HEK293 (cell line): ENCODE measurements at regions not wholly inside any gene's neighbourhood (a gene's known extent, or its start where the extent isn't known, plus 50 kb on each side); places are given as distances from the start of the nearest gene placed in this dataset.

Source experiments
- CTCF ChIA-PET: fragments of 350-600 bp; formaldehyde crosslinking; extraction: SDS; loops from one replicate; lab custom pipeline; 2021; ENCODE audit warnings: antibody characterized with exemption; lab: Yijun Ruan, JAX
- POLR2A ChIA-PET: fragments of 300-600 bp; formaldehyde crosslinking; extraction: SDS; loops from one replicate; lab custom pipeline; 2020; ENCODE audit warnings: antibody characterized with exemption, inconsistent platforms; lab: Yijun Ruan, JAX
- H3K27ac ChIP-seq: fragments of 200-500 bp; sonication (Bioruptor generic); 2 replicates; pipeline ENCODE4 v1.5.1; 2014; ENCODE audit warnings: low read depth, low read length, control low read depth, inconsistent platforms; ENCODE audit errors: extremely low read depth
- H3K36me3 ChIP-seq, 2 experiments: fragments of 200-500 bp in 1 of 2; sonication (Bioruptor generic) in 1 of 2; 1 replicate in 1 of 2; 2 replicates in 1 of 2; pipeline ENCODE4 v1.5.1; 2014 to 2017; ENCODE audit warnings: inconsistent platforms in 2 of 2, low read length in 2 of 2; ENCODE audit not compliant: control insufficient read depth in 2 of 2, insufficient read depth in 1 of 2
- H3K4me1 ChIP-seq: fragments of 200-500 bp; sonication (Bioruptor generic); 2 replicates; pipeline ENCODE4 v1.5.1; 2014; ENCODE audit warnings: mild to moderate bottlenecking, low read length, inconsistent platforms; ENCODE audit not compliant: control insufficient read depth, insufficient read depth
- H3K4me3 ChIP-seq: 2 replicates; pipeline ENCODE4 v1.5.1; 2011; ENCODE audit warnings: low read depth, mild to moderate bottlenecking, control low read depth, low read length, moderate library complexity
- H3K9me3 ChIP-seq: fragments of 200-500 bp; sonication (Bioruptor generic); 2 replicates; pipeline ENCODE4 v1.5.1; 2014; ENCODE audit warnings: low read depth, low read length, inconsistent platforms; ENCODE audit not compliant: control insufficient read depth, insufficient read depth
- BCL11B ChIP-seq: fragments of 450-650 bp; formaldehyde crosslinking; IDR thresholded peaks from 2 replicates; pipeline ENCODE4 v1.5.1; 2016; ENCODE audit warnings: low read depth, missing biosample characterization, missing genetic modification characterization
- KLF16 ChIP-seq: fragments of 450-650 bp; formaldehyde crosslinking; IDR thresholded peaks from 2 replicates; pipeline ENCODE4 v1.5.1; 2017; ENCODE audit warnings: missing biosample characterization, missing genetic modification characterization
- PRDM2 ChIP-seq: fragments of 450-650 bp; formaldehyde crosslinking; IDR thresholded peaks from 2 replicates; pipeline ENCODE4 v1.5.1; 2016; ENCODE audit warnings: missing biosample characterization, missing genetic modification characterization, borderline replicate concordance
- REST ChIP-seq: fragments of 450-650 bp; formaldehyde crosslinking; IDR thresholded peaks from 2 replicates; pipeline ENCODE4 v1.5.1; 2016; ENCODE audit warnings: missing biosample characterization, missing genetic modification characterization
- TCF7L2 ChIP-seq: IDR thresholded peaks from 2 replicates; pipeline ENCODE4 v1.6.1; 2011; ENCODE audit warnings: low read depth, mild to moderate bottlenecking, inconsistent platforms, low read length, moderate library complexity, borderline replicate concordance
- ZBTB1 ChIP-seq: fragments of 450-650 bp; formaldehyde crosslinking; IDR thresholded peaks from 2 replicates; pipeline ENCODE4 v1.5.1; 2016; ENCODE audit warnings: missing biosample characterization, missing genetic modification characterization
- ZFP41 ChIP-seq: fragments of 450-650 bp; formaldehyde crosslinking; IDR thresholded peaks from 2 replicates; pipeline ENCODE4 v1.5.1; 2016; ENCODE audit warnings: missing biosample characterization, missing genetic modification characterization, borderline replicate concordance
- ZNF10 ChIP-seq: fragments of 450-650 bp; formaldehyde crosslinking; IDR thresholded peaks from 2 replicates; pipeline ENCODE4 v1.5.1; 2017; ENCODE audit warnings: missing biosample characterization, missing genetic modification characterization
- ZNF18 ChIP-seq: fragments of 450-650 bp; formaldehyde crosslinking; IDR thresholded peaks from 2 replicates; pipeline ENCODE4 v1.5.1; 2016; ENCODE audit warnings: missing biosample characterization, missing genetic modification characterization
- ZNF202 ChIP-seq: fragments of 450-650 bp; formaldehyde crosslinking; IDR thresholded peaks from 2 replicates; pipeline ENCODE4 v1.5.1; 2016; ENCODE audit warnings: missing biosample characterization, missing genetic modification characterization, borderline replicate concordance
- ZNF24 ChIP-seq: fragments of 450-650 bp; formaldehyde crosslinking; IDR thresholded peaks from 2 replicates; pipeline ENCODE4 v1.5.1; 2016; ENCODE audit warnings: missing biosample characterization, missing genetic modification characterization
- ZNF404 ChIP-seq: fragments of 450-650 bp; formaldehyde crosslinking; IDR thresholded peaks from 2 replicates; pipeline ENCODE4 v1.5.1; 2017; ENCODE audit warnings: missing biosample characterization, missing genetic modification characterization
- ZNF501 ChIP-seq: fragments of 450-650 bp; formaldehyde crosslinking; IDR thresholded peaks from 2 replicates; pipeline ENCODE4 v1.5.1; 2016; ENCODE audit warnings: missing biosample characterization, missing genetic modification characterization
- ZNF658 ChIP-seq: fragments of 450-650 bp; formaldehyde crosslinking; IDR thresholded peaks from 2 replicates; pipeline ENCODE4; 2016; ENCODE audit warnings: missing biosample characterization, missing genetic modification characterization
- ZNF785 ChIP-seq: fragments of 450-650 bp; formaldehyde crosslinking; IDR thresholded peaks from 2 replicates; pipeline ENCODE4 v1.5.1; 2016; ENCODE audit warnings: missing biosample characterization, missing genetic modification characterization
- ZNF843 ChIP-seq: fragments of 450-650 bp; formaldehyde crosslinking; IDR thresholded peaks from 2 replicates; pipeline ENCODE4 v1.5.1; 2016; ENCODE audit warnings: missing biosample characterization, missing genetic modification characterization

GRCh38 chr18:57906852-57907251 lies 103.7 kb upstream of the ATP8B1 start (continued):
- TF ChIP-seq ZNF18 (tag by site-specific recombination) (no peak), ZNF24 (tag by site-specific recombination) (no peak), REST (tag by site-specific recombination) (no peak)

GRCh38 chr18:57904535-57904934 lies 101.4 kb upstream of the ATP8B1 start:
- Histone ChIP-seq H3K27ac (no peak overlapping the region), H3K4me1 (no peaks in the 10 kb centered on the region), H3K36me3 (no peaks in the 10 kb centered on the region), H3K4me3 (no peak overlapping the region), H3K9me3 (no peaks in the 10 kb centered on the region)
- TF ChIP-seq ZNF501 (tag by site-specific recombination) (no peak), TCF7L2 (no peak), ZNF202 (tag by site-specific recombination) (no peak), PRDM2 (tag by site-specific recombination) (no peak), ZNF658 (no peak), ZNF843 (no peak), ZFP41 (tag by site-specific recombination) (no peak), BCL11B (tag by site-specific recombination) (no peak), ZNF404 (tag by site-specific recombination) (no peak)
- ChIA-PET CTCF (interaction anchor here (0.6 to 2.2 kb wide), 5 partner anchors 11 to 628 kb away, joined by 3 to 9 read pairs (median 3); partner anchors contain the start of gene NEDD4L), POLR2A (no interaction called here)

- CTCF ChIA-PET = interaction anchor here (0.7 to 1.7 kb wide), 3 partner anchors 9 to 278 kb away, joined by 3 to 7 read pairs (median 3); no protein-coding TSS in a partner anchor
- POLR2A ChIA-PET = no interaction called here
Measured at GRCh38 chr18:57902721-57903120, 99.6 kb upstream of the ATP8B1 start.

More at GRCh38 chr18:57902721-57903120, 99.6 kb upstream of the ATP8B1 start:
- no peak overlapping the region for H3K27ac ChIP-seq
- H3K4me3 ChIP-seq = no peak overlapping the region
- H3K36me3 ChIP-seq = no peaks in the 10 kb centered on the region
- TF ChIP-seq ZNF785 = no peak
- no peak for TF ChIP-seq ZBTB1 (tag by site-specific recombination)
- TF ChIP-seq ZNF843 = no peak
- no peak for TF ChIP-seq KLF16
- no peak for TF ChIP-seq ZNF10
- no peaks in the 10 kb centered on the region for H3K4me1 ChIP-seq
- no peaks in the 10 kb centered on the region for H3K9me3 ChIP-seq
